ENCODE measurements at regions not wholly inside any gene's neighbourhood (a gene's known extent, or its start where the extent isn't known, plus 50 kb on each side); places are given as distances from the start of the nearest gene placed in this dataset.
"Not testable (repeated sequence)": the region's sequence is repeated elsewhere in the genome, so short reads cannot be mapped to it uniquely, and the experiment has no call there.

DNA sequence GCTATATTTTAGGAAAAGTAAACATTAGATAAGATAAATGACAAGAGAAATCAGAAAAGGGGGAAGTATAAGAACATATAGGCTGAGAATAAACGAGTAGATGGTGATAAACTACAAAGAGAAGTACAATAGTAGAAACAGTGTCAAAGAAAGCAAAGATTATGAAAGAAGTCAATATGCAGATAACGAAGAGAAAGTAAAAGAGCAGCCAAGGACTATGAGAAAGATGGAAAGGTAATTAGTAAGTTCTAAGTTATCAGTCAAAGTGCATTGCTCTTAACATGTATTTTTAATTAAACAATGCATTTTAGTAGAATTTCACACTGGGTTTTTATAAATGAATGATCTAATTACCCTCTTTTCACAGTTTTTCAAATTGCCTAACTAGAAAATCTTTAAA lies 1801.3 kb upstream of the PCDH10 start:
- H3K27me3 ChIP-seq: no peaks in the 10 kb centered on the region
- no peak for ATAC-seq
- no peaks in the 10 kb centered on the region for H3K9me3 ChIP-seq
- no peak overlapping the region for H3K27ac ChIP-seq
- DNase-seq: no peak
- FAIRE-seq: no peak
- H3K4me3 ChIP-seq: no peak overlapping the region
- intact Hi-C loops (cut with DNase I): no loop called here
- H3K36me3 ChIP-seq: no peaks in the 10 kb centered on the region
- WGBS, 2 donors: 24 to 25% methylated on average over 2 of the region's 2 CpGs
- no peaks in the 10 kb centered on the region for H3K4me1 ChIP-seq
- TF ChIP-seq, protein P1, sequence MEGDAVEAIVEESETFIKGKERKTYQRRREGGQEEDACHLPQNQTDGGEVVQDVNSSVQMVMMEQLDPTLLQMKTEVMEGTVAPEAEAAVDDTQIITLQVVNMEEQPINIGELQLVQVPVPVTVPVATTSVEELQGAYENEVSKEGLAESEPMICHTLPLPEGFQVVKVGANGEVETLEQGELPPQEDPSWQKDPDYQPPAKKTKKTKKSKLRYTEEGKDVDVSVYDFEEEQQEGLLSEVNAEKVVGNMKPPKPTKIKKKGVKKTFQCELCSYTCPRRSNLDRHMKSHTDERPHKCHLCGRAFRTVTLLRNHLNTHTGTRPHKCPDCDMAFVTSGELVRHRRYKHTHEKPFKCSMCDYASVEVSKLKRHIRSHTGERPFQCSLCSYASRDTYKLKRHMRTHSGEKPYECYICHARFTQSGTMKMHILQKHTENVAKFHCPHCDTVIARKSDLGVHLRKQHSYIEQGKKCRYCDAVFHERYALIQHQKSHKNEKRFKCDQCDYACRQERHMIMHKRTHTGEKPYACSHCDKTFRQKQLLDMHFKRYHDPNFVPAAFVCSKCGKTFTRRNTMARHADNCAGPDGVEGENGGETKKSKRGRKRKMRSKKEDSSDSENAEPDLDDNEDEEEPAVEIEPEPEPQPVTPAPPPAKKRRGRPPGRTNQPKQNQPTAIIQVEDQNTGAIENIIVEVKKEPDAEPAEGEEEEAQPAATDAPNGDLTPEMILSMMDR (IDR thresholded peaks at IDR 0.05): no peak

DNA sequence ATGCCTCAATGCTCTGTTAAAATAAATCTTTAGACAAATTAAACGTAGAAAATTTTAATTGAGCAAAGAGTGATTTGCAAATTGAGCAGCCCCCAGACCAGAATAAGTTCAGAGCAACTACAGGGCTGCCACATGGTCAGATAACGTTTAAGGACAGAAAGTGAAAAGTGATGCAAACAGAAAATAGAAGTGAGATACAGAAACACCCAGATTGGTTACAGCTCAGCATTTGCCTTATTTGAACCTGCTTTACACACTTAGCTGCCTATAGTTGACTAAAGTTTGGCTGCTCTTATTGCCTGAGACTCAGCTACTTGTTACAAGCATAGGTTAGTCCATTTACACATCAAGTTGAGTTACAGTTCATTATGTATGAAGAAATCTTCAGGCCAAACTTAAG lies 1800.8 kb upstream of the PCDH10 start:
- no peaks in the 10 kb centered on the region for H3K9me3 ChIP-seq
- no peaks in the 10 kb centered on the region for H3K36me3 ChIP-seq
- FAIRE-seq (no peak), DNase-seq (no peak), ATAC-seq (no peak)
- TF ChIP-seq, protein P1 (IDR thresholded peaks at IDR 0.05): no peak
- WGBS, 2 donors: 36 to 44% methylated on average over 2 of the region's 2 CpGs
- no peaks in the 10 kb centered on the region for H3K4me1 ChIP-seq
- H3K4me3 ChIP-seq: no peak overlapping the region
- no peak overlapping the region for H3K27ac ChIP-seq
- H3K27me3 ChIP-seq: no peaks in the 10 kb centered on the region
- intact Hi-C loops (cut with DNase I): no loop called here

DNA sequence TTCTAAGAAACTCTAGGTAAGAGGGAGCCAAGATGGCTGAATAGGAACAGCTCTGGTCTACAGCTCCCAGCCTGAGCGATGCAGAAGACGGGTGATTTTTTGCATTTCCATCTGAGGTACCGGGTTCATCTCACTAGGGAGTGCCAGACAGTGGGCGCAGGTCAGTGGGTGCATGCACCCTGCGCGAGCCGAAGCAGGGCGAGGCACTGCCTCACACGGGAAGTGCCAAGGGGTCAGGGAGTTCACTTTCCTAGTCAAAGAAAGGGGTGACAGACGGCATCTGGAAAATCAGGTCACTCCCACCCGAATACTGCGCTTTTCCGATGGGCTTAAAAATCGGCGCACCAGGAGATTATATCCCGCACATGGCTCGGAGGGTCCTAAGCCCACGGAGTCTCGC lies 1796.7 kb upstream of the PCDH10 start:
- FAIRE-seq; H3K9me3 ChIP-seq; ATAC-seq; intact Hi-C loops (cut with DNase I); H3K36me3 ChIP-seq; H3K27me3 ChIP-seq; H3K4me1 ChIP-seq; H3K4me3 ChIP-seq; H3K27ac ChIP-seq: not testable (repeated sequence)
- WGBS, 2 donors: 92 to 96% methylated on average over 19 of the region's 19 CpGs
- DNase-seq: peak in 1 of 6 donors; percentile 20

DNA sequence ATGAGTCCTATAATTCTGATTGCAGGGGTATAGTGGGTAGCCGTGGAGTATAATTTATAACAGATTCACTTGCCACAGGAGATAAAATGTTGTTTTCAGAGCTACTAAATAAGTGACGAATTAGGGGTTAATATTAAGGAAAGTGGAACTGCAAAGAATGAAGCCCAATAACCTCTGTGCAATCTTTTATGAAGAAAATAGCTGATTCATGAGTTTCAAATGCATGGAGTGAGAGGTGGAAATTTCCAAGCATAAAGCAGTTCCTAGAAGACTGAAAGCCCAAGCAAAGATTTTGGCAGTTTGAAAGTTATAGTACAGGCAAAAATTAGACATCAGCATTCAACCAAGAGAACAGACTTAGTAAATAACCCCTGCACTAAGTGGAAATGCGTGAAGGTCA lies 1782.4 kb upstream of the PCDH10 start:
- H3K27me3 ChIP-seq: no peaks in the 10 kb centered on the region
- H3K36me3 ChIP-seq: no peaks in the 10 kb centered on the region
- no peak for DNase-seq
- WGBS, 2 donors: 45% methylated on average over 3 of the region's 3 CpGs
- H3K4me3 ChIP-seq: no peak overlapping the region
- intact Hi-C loops (cut with DNase I): no loop called here
- no peaks in the 10 kb centered on the region for H3K4me1 ChIP-seq
- H3K9me3 ChIP-seq: no peaks in the 10 kb centered on the region
- no peak overlapping the region for H3K27ac ChIP-seq
- TF ChIP-seq, protein P1 (IDR thresholded peaks at IDR 0.05): no peak
- no peak for ATAC-seq
- FAIRE-seq: no peak

DNA sequence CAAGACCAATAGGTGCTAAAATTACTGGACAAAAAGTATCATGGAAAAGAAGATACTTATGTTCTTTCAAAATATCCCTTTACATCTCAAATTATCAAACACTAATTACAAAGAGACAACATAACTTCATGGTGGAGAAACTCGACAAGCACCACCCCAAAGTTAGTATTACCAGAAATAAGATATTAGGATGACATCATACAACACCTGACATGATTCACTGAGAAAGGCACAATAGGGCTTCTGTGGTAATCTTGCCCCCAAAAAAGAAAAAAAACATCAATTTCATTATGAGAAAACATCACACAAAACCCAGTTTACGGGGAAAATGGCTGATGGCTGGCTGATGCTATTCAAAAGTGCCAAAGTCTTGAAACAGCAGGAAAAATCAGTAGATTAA lies 1781.7 kb upstream of the PCDH10 start:
- no peak overlapping the region for H3K4me3 ChIP-seq
- intact Hi-C loops (cut with DNase I): no loop called here
- TF ChIP-seq, protein P1 (IDR thresholded peaks at IDR 0.05): no peak
- WGBS, 2 donors: 70 to 85% methylated on average over 2 of the region's 2 CpGs
- FAIRE-seq (no peak), ATAC-seq (no peak), DNase-seq (no peak)
- no peaks in the 10 kb centered on the region for H3K4me1 ChIP-seq
- no peaks in the 10 kb centered on the region for H3K27me3 ChIP-seq
- no peaks in the 10 kb centered on the region for H3K9me3 ChIP-seq
- no peaks in the 10 kb centered on the region for H3K36me3 ChIP-seq
- no peak overlapping the region for H3K27ac ChIP-seq

DNA sequence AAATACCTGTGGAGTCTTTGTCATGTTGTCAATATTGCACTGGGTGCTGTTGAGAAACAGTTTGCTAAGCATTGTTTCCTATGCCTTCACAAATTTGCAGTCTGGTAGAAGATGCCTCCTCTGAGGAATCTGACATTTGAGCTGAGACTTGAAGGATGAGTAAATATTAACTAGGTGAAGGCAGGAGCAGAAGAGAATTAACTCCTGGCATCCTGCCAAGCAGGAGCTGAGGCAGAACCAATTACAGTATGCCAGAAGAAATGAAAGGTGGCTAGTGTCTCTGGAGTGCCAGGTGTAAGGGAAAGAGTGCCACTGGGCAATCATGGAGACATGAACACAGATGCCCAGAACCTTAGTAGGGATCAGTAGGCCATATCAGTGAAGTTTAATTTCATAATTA lies 1778.2 kb upstream of the PCDH10 start:
- H3K27ac ChIP-seq: no peak overlapping the region
- ATAC-seq: no peak
- DNase-seq: no peak
- no peaks in the 10 kb centered on the region for H3K9me3 ChIP-seq
- H3K27me3 ChIP-seq: no peaks in the 10 kb centered on the region
- no peak for FAIRE-seq
- no peaks in the 10 kb centered on the region for H3K36me3 ChIP-seq
- no peak overlapping the region for H3K4me3 ChIP-seq
- H3K4me1 ChIP-seq: no peaks in the 10 kb centered on the region
- intact Hi-C loops (cut with DNase I): no loop called here
- TF ChIP-seq, protein P1 (IDR thresholded peaks at IDR 0.05): no peak

Data from pancreas (tissue), 10 donors.